ENCODE measurements at regions not wholly inside any gene's neighbourhood (a gene's known extent, or its start where the extent isn't known, plus 50 kb on each side); places are given as distances from the start of the nearest gene placed in this dataset.

GRCh38 chr10:109277456-109277855 lies 645.9 kb downstream of the XPNPEP1 start:
- 69% methylated on average over 1 of the region's 1 CpG for WGBS
- Histone ChIP-seq H3K36me3 (ENCODE audit: control insufficient read depth in 4 of 4, insufficient read depth in 3 of 4, low read depth in 1 of 4, low read length in 3 of 4) (no peaks in the 10 kb centered on the region), H3K4me1 (ENCODE audit: control insufficient read depth in 4 of 4, insufficient read depth in 4 of 4, low read length in 3 of 4) (no peaks in the 10 kb centered on the region), H3K4me3 (ENCODE audit: low read depth in 1 of 3, low read length in 3 of 3) (no peak overlapping the region), H3K9ac (ENCODE audit: low read depth in 1 of 2, low read length in 2 of 2) (no peak overlapping the region), H3K27ac (ENCODE audit: low read depth in 1 of 2, low read length in 2 of 2) (no peak overlapping the region), H3K27me3 (ENCODE audit: control insufficient read depth in 4 of 4, insufficient read depth in 4 of 4, low read length in 3 of 4) (no peaks in the 10 kb centered on the region), H3K9me3 (ENCODE audit: control insufficient read depth in 4 of 4, low read length in 3 of 4) (no peaks in the 10 kb centered on the region)
- no peak for TF ChIP-seq RAD21 (IDR thresholded peaks at IDR 0.05)
- no peak for DNase-seq (ENCODE audit: low spot score)

- Histone ChIP-seq H3K4me3 (ENCODE audit: low read depth in 1 of 3, low read length in 3 of 3) (no peak overlapping the region), H3K36me3 (ENCODE audit: control insufficient read depth in 4 of 4, insufficient read depth in 3 of 4, low read depth in 1 of 4, low read length in 3 of 4) (no peaks in the 10 kb centered on the region), H3K9ac (ENCODE audit: low read depth in 1 of 2, low read length in 2 of 2) (no peak overlapping the region), H3K27me3 (ENCODE audit: control insufficient read depth in 4 of 4, insufficient read depth in 4 of 4, low read length in 3 of 4) (no peaks in the 10 kb centered on the region), H3K9me3 (ENCODE audit: control insufficient read depth in 4 of 4, low read length in 3 of 4) (no peaks in the 10 kb centered on the region), H3K4me1 (ENCODE audit: control insufficient read depth in 4 of 4, insufficient read depth in 4 of 4, low read length in 3 of 4) (no peaks in the 10 kb centered on the region), H3K27ac (ENCODE audit: low read depth in 1 of 2, low read length in 2 of 2) (no peak overlapping the region)
- no peak for TF ChIP-seq NR2F2 (IDR thresholded peaks at IDR 0.05)
- no peak for TF ChIP-seq CTCF (IDR thresholded peaks at IDR 0.05; ENCODE audit: low read depth, low read length, missing input control)
- TF ChIP-seq HNF4G (IDR thresholded peaks at IDR 0.05): no peak
- no peak for TF ChIP-seq RXRA (IDR thresholded peaks at IDR 0.05)
- no peak for DNase-seq (ENCODE audit: low spot score)
- 0% methylated on average over 1 of the region's 1 CpG for WGBS
These were observed 647.4 kb downstream of the XPNPEP1 start for GRCh38 chr10:109275960-109276359.

- Histone ChIP-seq H3K4me3 (ENCODE audit: low read depth in 1 of 3, low read length in 3 of 3) (no peak overlapping the region), H3K27me3 (ENCODE audit: control insufficient read depth in 4 of 4, insufficient read depth in 4 of 4, low read length in 3 of 4) (no peaks in the 10 kb centered on the region), H3K9ac (ENCODE audit: low read depth in 1 of 2, low read length in 2 of 2) (no peak overlapping the region), H3K9me3 (ENCODE audit: control insufficient read depth in 4 of 4, low read length in 3 of 4) (no peaks in the 10 kb centered on the region), H3K4me1 (ENCODE audit: control insufficient read depth in 4 of 4, insufficient read depth in 4 of 4, low read length in 3 of 4) (no peaks in the 10 kb centered on the region), H3K36me3 (ENCODE audit: control insufficient read depth in 4 of 4, insufficient read depth in 3 of 4, low read depth in 1 of 4, low read length in 3 of 4) (no peaks in the 10 kb centered on the region), H3K27ac (ENCODE audit: low read depth in 1 of 2, low read length in 2 of 2) (no peak overlapping the region)
- 74% methylated on average over 2 of the region's 2 CpGs for WGBS
- DNase-seq (ENCODE audit: low spot score): no peak
- TF ChIP-seq FOXA1 (IDR thresholded peaks at IDR 0.05) (no peak), SP1 (IDR thresholded peaks at IDR 0.05) (no peak), ZBTB33 (IDR thresholded peaks at IDR 0.05) (no peak), RXRA (IDR thresholded peaks at IDR 0.05) (no peak), HNF4A (conservative IDR thresholded peaks at IDR 0.05) (no peak), HNF4G (IDR thresholded peaks at IDR 0.05) (no peak), MAX (IDR thresholded peaks at IDR 0.05) (no peak), YY1 (IDR thresholded peaks at IDR 0.05) (no peak), RAD21 (IDR thresholded peaks at IDR 0.05) (no peak), ATF3 (IDR thresholded peaks at IDR 0.05) (no peak), EGR1 (IDR thresholded peaks at IDR 0.05; ENCODE audit: low read depth in 2 of 2) (no peak)
These were observed 648.6 kb downstream of the XPNPEP1 start for GRCh38 chr10:109274681-109275080.

All from liver (tissue), 8 donors.